HepG2 (cell line): ENCODE measurements at regions not wholly inside any gene's neighbourhood (a gene's known extent, or its start where the extent isn't known, plus 50 kb on each side); places are given as distances from the start of the nearest gene placed in this dataset.

ENCODE experiments used
- ATAC-seq: fragments of 200-7000 bp; cut with Tn5 transposase; 3 replicates; pipeline ENCODE4 v1.9.1; 2020; ENCODE audit warnings: mild to moderate bottlenecking, moderate library complexity
- BruUV-seq: library from RNA; stranded (reverse); fragments of 400-500 nt; replicated peaks from 2 replicates; lab custom pipeline; 2021; lab: Mats Ljungman, UMichigan
- CTCF ChIA-PET: fragments of 300-600 bp; formaldehyde crosslinking; extraction: SDS; loops from one replicate; lab custom pipeline; 2021; ENCODE audit warnings: low total read pairs, inconsistent platforms, low intra/inter-chr PET ratio; lab: Yijun Ruan, JAX
- POLR2A ChIA-PET: fragments of 350-600 bp; sonication (Branson Sonifier 250); formaldehyde crosslinking; loops from one replicate; lab custom pipeline; 2020; ENCODE audit warnings: antibody characterized with exemption, inconsistent platforms; lab: Yijun Ruan, JAX
- DNase-seq: peaks from one replicate; pipeline ENCODE4 v3.0.0-alpha.2; 2015; ENCODE audit warnings: low spot score
- FAIRE-seq: peaks from 3 replicates; lab custom pipeline; 2011; peaks lifted over from hg19 to GRCh38; lab: Jason Lieb, UNC
- H2AFZ ChIP-seq: one replicate; pipeline ENCODE4 v1.6.1; 2011; ENCODE audit warnings: low read length, inconsistent platforms
- H3K27ac ChIP-seq: fragments of 300-600 bp; 3 replicates; pipeline ENCODE4 v1.8.0; 2011; ENCODE audit warnings: mixed run types, mild to moderate bottlenecking, mixed read lengths, low read length, inconsistent platforms; ENCODE audit not compliant: insufficient read depth; ENCODE audit errors: extremely low read length
- H3K27me3 ChIP-seq, 2 experiments: fragments of 200-600 bp in 1 of 2; 2 replicates in 1 of 2; 3 replicates in 1 of 2; pipeline versions ENCODE4 v1.6.0 to v1.8.0; 2011; ENCODE audit warnings: low read length in 2 of 2, mild to moderate bottlenecking in 2 of 2, moderate library complexity in 2 of 2, inconsistent platforms in 1 of 2; ENCODE audit not compliant: insufficient read depth in 2 of 2, control insufficient read depth in 1 of 2
- H3K36me3 ChIP-seq, 2 experiments: fragments of 200-600 bp in 1 of 2; replicated peaks in 1 of 2; 2 replicates in 1 of 2; 3 replicates in 1 of 2; pipeline versions ENCODE4 v1.5.1 to v1.8.0; 2011; ENCODE audit warnings: low read length in 2 of 2, inconsistent platforms in 1 of 2; ENCODE audit not compliant: insufficient read depth in 2 of 2, control insufficient read depth in 1 of 2
- H3K4me1 ChIP-seq: 2 replicates; pipeline ENCODE4 v1.5.1; 2012; ENCODE audit warnings: low read length, inconsistent platforms; ENCODE audit not compliant: insufficient read depth
- H3K4me2 ChIP-seq: 2 replicates; pipeline ENCODE4 v1.6.0; 2011; ENCODE audit warnings: low read depth, low read length, inconsistent platforms
- H3K4me3 ChIP-seq, 3 experiments: fragments of 200-600 bp in 1 of 3; sonication (generic), shearing (Covaris generic) in 1 of 3; replicated peaks in 1 of 3; 2 replicates each; pipeline ENCODE4 v1.5.1; 2011 to 2016; ENCODE audit warnings: low read length in 3 of 3, inconsistent platforms in 2 of 3, low read depth in 2 of 3, mild to moderate bottlenecking in 2 of 3, control low read depth in 1 of 3, mixed read lengths in 1 of 3; ENCODE audit not compliant: insufficient read depth in 1 of 3
- H3K79me2 ChIP-seq: one replicate; pipeline ENCODE4 v1.6.1; 2011; ENCODE audit warnings: low read length, inconsistent platforms; ENCODE audit not compliant: insufficient read depth
- H3K9ac ChIP-seq: 2 replicates; pipeline ENCODE4 v1.6.0; 2011; ENCODE audit warnings: mild to moderate bottlenecking, low read depth, low read length, inconsistent platforms; ENCODE audit not compliant: insufficient read depth
- H3K9me3 ChIP-seq: 2 replicates; pipeline ENCODE4 v1.5.1; 2012; ENCODE audit warnings: mild to moderate bottlenecking, low read length
- H4K20me1 ChIP-seq: 2 replicates; pipeline ENCODE4 v1.6.0; 2011; ENCODE audit warnings: inconsistent platforms, mild to moderate bottlenecking, low read length, moderate library complexity; ENCODE audit not compliant: insufficient read depth
- AHR ChIP-seq: IDR thresholded peaks from 2 replicates; pipeline ENCODE4 v1.6.1; 2018; ENCODE audit warnings: missing genetic modification reagents, missing compliant biosample characterization
- ARID3A ChIP-seq: IDR thresholded peaks from 2 replicates; pipeline ENCODE4 v1.6.1; 2012; ENCODE audit warnings: low read depth, low read length, improper control_type of control experiment
- NR2F6 ChIP-seq, 2 experiments: IDR thresholded peaks; 2 replicates each; pipeline ENCODE4 v1.6.1; 2016; ENCODE audit warnings: antibody characterized with exemption in 1 of 2, mild to moderate bottlenecking in 1 of 2
- PHF20 ChIP-seq: sonication (generic); formaldehyde crosslinking; IDR thresholded peaks from 2 replicates; pipeline ENCODE4 v1.5.0; 2020; ENCODE audit warnings: mild to moderate bottlenecking, missing genetic modification reagents
- SALL2 ChIP-seq: sonication (generic); formaldehyde crosslinking; IDR thresholded peaks from 2 replicates; pipeline ENCODE4 v1.8.1; 2023; ENCODE audit warnings: mild to moderate bottlenecking, missing genetic modification reagents, inconsistent platforms
- SETDB1 ChIP-seq: sonication (generic); formaldehyde crosslinking; IDR thresholded peaks from 2 replicates; pipeline ENCODE4 v1.5.1; 2020; ENCODE audit warnings: missing genetic modification reagents, mild to moderate bottlenecking, borderline replicate concordance
- STAG1 ChIP-seq: sonication (generic); formaldehyde crosslinking; IDR thresholded peaks from 2 replicates; pipeline ENCODE4 v1.4.0; 2020; ENCODE audit warnings: missing genetic modification reagents
- THAP9 ChIP-seq: sonication (generic); formaldehyde crosslinking; IDR thresholded peaks from 2 replicates; pipeline ENCODE4; 2020; ENCODE audit warnings: missing genetic modification reagents, mild to moderate bottlenecking, borderline replicate concordance
- ZNF121 ChIP-seq: sonication (generic); formaldehyde crosslinking; IDR thresholded peaks from 2 replicates; pipeline ENCODE4 v1.5.0; 2020; ENCODE audit warnings: mild to moderate bottlenecking, missing genetic modification reagents
- ZNF432 ChIP-seq: sonication (generic); formaldehyde crosslinking; IDR thresholded peaks from 2 replicates; pipeline ENCODE4 v1.5.0; 2020; ENCODE audit warnings: missing genetic modification reagents, mild to moderate bottlenecking, borderline replicate concordance
- ZNF451 ChIP-seq: sonication (generic); formaldehyde crosslinking; IDR thresholded peaks from 2 replicates; pipeline ENCODE4 v1.5.0; 2020; ENCODE audit warnings: mild to moderate bottlenecking, missing genetic modification reagents
- ZNF879 ChIP-seq: sonication (generic); formaldehyde crosslinking; IDR thresholded peaks from 2 replicates; pipeline ENCODE4 v1.8.1; 2023; ENCODE audit warnings: missing genetic modification reagents
- ZSCAN30 ChIP-seq: sonication (generic); formaldehyde crosslinking; IDR thresholded peaks from 2 replicates; pipeline ENCODE4 v1.5.0; 2020; ENCODE audit warnings: mild to moderate bottlenecking, missing genetic modification reagents
- WGBS: methylation state at CpG from one replicate; pipeline ENCODE4 v1.1.6; 2017; ENCODE audit warnings: low lambda C conversion rate; 5-methylcytosine and 5-hydroxymethylcytosine counted together
- in situ Hi-C: cut with HindIII; loops from 2 replicates; pipeline ENCODE4 v1.10.0; 2017; ENCODE audit warnings: low pct_unique_long_range_greater_than_20kb; ENCODE audit not compliant: extremely low pct_ligation_motif_present
- intact Hi-C: fragments of 100-400 bp; cut with micrococcal nuclease; formaldehyde crosslinking; loops from one replicate; pipeline ENCODE4 v1.10.0; 2022; ENCODE audit not compliant: unreplicated experiment

- POLR2A ChIA-PET, result no interaction called here
- ATAC-seq (no peak), FAIRE-seq (no peak), DNase-seq (no peak)
- no peak overlapping the region for H2AFZ ChIP-seq
- no peaks in the 10 kb centered on the region for H3K79me2 ChIP-seq
- intact Hi-C loops, result no loop called here
- H4K20me1 ChIP-seq, result no peaks in the 10 kb centered on the region
- CTCF ChIA-PET, result no interaction called here
- no peak overlapping the region for H3K4me3 ChIP-seq
- no peaks in the 10 kb centered on the region for H3K36me3 ChIP-seq
- BruUV-seq, result no TSS peak
- no peaks in the 10 kb centered on the region for H3K4me1 ChIP-seq
- H3K27me3 ChIP-seq, result peaks cover 3 to 42% of the 10 kb centered on the region in 2 experiments; a peak in 4 of 5 replicates
- in situ Hi-C loops, result no loop called here
- 26% methylated on average over 5 of the region's 5 CpGs for WGBS
- no peak overlapping the region for H3K4me2 ChIP-seq
- TF ChIP-seq SETDB1 (CRISPR knock-in tag) (no peak), ARID3A (no peak), SALL2 (no peak), ZNF432 (CRISPR knock-in tag) (no peak), NR2F6 (IDR thresholded peaks at IDR 0.05) (no peak), NR2F6 (CRISPR knock-in tag; IDR thresholded peaks at IDR 0.05) (no peak), AHR (CRISPR knock-in tag) (no peak), THAP9 (CRISPR knock-in tag) (no peak), ZNF121 (no peak), ZNF451 (no peak), PHF20 (no peak), ZNF879 (CRISPR knock-in tag) (no peak), ZSCAN30 (CRISPR knock-in tag) (no peak), STAG1 (no peak)
- no peak overlapping the region for H3K9ac ChIP-seq
- no peak overlapping the region for H3K27ac ChIP-seq
- peaks cover 15% of the 10 kb centered on the region for H3K9me3 ChIP-seq
These were observed 97.1 kb upstream of the SLC66A3 start for GRCh38 chr2:11058129-11058528.
